HCT116 (cell line): ENCODE measurements at regions not wholly inside any gene's neighbourhood (a gene's known extent, or its start where the extent isn't known, plus 50 kb on each side); places are given as distances from the start of the nearest gene placed in this dataset.

Source experiments
- ATAC-seq: fragments of 200-7000 bp; cut with Tn5 transposase; 2 replicates; pipeline ENCODE4 v1.9.1; 2020; ENCODE audit warnings: mild to moderate bottlenecking, moderate library complexity
- BruUV-seq: library from RNA; stranded (reverse); fragments of 400-500 nt; replicated peaks from 2 replicates; lab custom pipeline; 2021; lab: Mats Ljungman, UMichigan
- CTCF ChIA-PET: fragments of 300-600 bp; sonication (Branson Sonifier 250); formaldehyde crosslinking; loops from one replicate; lab custom pipeline; 2021; ENCODE audit warnings: antibody characterized with exemption; lab: Charles Lee
- POLR2A ChIA-PET: fragments of 300-600, 350-600 bp; sonication (Branson Sonifier 250); formaldehyde crosslinking; loops from one replicate; lab custom pipeline; 2021; ENCODE audit warnings: antibody characterized with exemption; lab: Charles Lee
- RAD21 ChIA-PET, 2 experiments: fragments of 300-600 bp; sonication (Branson Sonifier 250); formaldehyde crosslinking; loops; one replicate each; lab custom pipeline; 2023; ENCODE audit warnings: low total read pairs in 2 of 2; ENCODE audit not compliant: uncharacterized antibody in 2 of 2, unreplicated experiment in 2 of 2, low non-redundant PET in 1 of 2; lab: Charles Lee
- DNase-seq: peaks from one replicate; pipeline ENCODE4 v3.0.0-alpha.2; 2010; ENCODE audit warnings: low read depth, low spot score
- H2AFZ ChIP-seq: fragments of 200-600 bp; shearing (Covaris generic), sonication (generic); 2 replicates; pipeline ENCODE4 v1.6.1; 2017; ENCODE audit warnings: low read depth, mixed run types, mixed read lengths, antibody characterized with exemption, low read length; ENCODE audit not compliant: poor library complexity, severe bottlenecking
- H3K27ac ChIP-seq: 2 replicates; pipeline ENCODE4 v1.5.1; 2012; ENCODE audit warnings: low read depth, low read length
- H3K27me3 ChIP-seq: fragments of 200-600 bp; sonication (generic); 2 replicates; pipeline ENCODE4 v1.6.1; 2016; ENCODE audit warnings: mixed run types, low read length, mixed read lengths; ENCODE audit not compliant: insufficient read depth
- H3K36me3 ChIP-seq, 2 experiments: fragments of 200-500 bp in 1 of 2; fragments of 200-600 bp in 1 of 2; sonication (Bioruptor generic) in 1 of 2; sonication (generic) in 1 of 2; 2 replicates each; pipeline versions ENCODE4 v1.5.1 to v1.6.1; 2014 to 2016; ENCODE audit warnings: low read length in 2 of 2, inconsistent platforms in 1 of 2, mixed read lengths in 1 of 2, mixed run types in 1 of 2; ENCODE audit not compliant: insufficient read depth in 2 of 2, control insufficient read depth in 1 of 2
- H3K4me1 ChIP-seq, 2 experiments: fragments of 200-600 bp in 1 of 2; sonication (generic) in 1 of 2; 2 replicates each; pipeline versions ENCODE4 v1.5.1 to v1.6.1; 2012 to 2017; ENCODE audit warnings: low read length in 2 of 2, inconsistent platforms in 1 of 2, mild to moderate bottlenecking in 1 of 2, mixed read lengths in 1 of 2, mixed run types in 1 of 2, moderate library complexity in 1 of 2; ENCODE audit not compliant: insufficient read depth in 2 of 2, control insufficient read depth in 1 of 2
- H3K4me2 ChIP-seq: fragments of 200-600 bp; sonication (generic); 2 replicates; pipeline ENCODE4 v1.6.1; 2017; ENCODE audit warnings: mixed run types, low read length, mixed read lengths
- H3K4me3 ChIP-seq, 2 experiments: fragments of 200-600 bp in 1 of 2; sonication (generic) in 1 of 2; replicated peaks in 1 of 2; 2 replicates each; pipeline ENCODE4 v1.5.1; 2011 to 2016; ENCODE audit warnings: low read length in 2 of 2, control low read depth in 1 of 2, low read depth in 1 of 2, mild to moderate bottlenecking in 1 of 2, mixed read lengths in 1 of 2, mixed run types in 1 of 2
- H3K79me2 ChIP-seq: fragments of 200-600 bp; sonication (generic); 2 replicates; pipeline ENCODE4 v1.6.1; 2017; ENCODE audit warnings: mild to moderate bottlenecking, mixed run types, low read length, moderate library complexity, mixed read lengths; ENCODE audit not compliant: insufficient read depth
- H3K9ac ChIP-seq: fragments of 200-600 bp; sonication (generic); 2 replicates; pipeline ENCODE4 v1.6.1; 2016; ENCODE audit warnings: low read length, mixed read lengths
- H3K9me2 ChIP-seq: fragments of 200-600 bp; sonication (generic), shearing (Covaris generic); 2 replicates; pipeline ENCODE4 v1.6.1; 2017; ENCODE audit warnings: mixed run types, mild to moderate bottlenecking, moderate library complexity; ENCODE audit not compliant: insufficient read depth
- H3K9me3 ChIP-seq, 2 experiments: fragments of 200-500 bp in 1 of 2; fragments of 200-600 bp in 1 of 2; sonication (Bioruptor generic) in 1 of 2; sonication (generic) in 1 of 2; 2 replicates each; pipeline ENCODE4 v1.6.1; 2014 to 2017; ENCODE audit warnings: low read length in 2 of 2, mixed read lengths in 2 of 2, inconsistent platforms in 1 of 2, low read depth in 1 of 2, mild to moderate bottlenecking in 1 of 2, mixed run types in 1 of 2, moderate library complexity in 1 of 2; ENCODE audit not compliant: control insufficient read depth in 1 of 2, insufficient read depth in 1 of 2
- H4K20me1 ChIP-seq: fragments of 200-600 bp; sonication (generic), shearing (Covaris generic); 2 replicates; pipeline ENCODE4 v1.6.1; 2017; ENCODE audit warnings: mixed run types, mild to moderate bottlenecking, moderate library complexity; ENCODE audit not compliant: insufficient read depth
- EGR1 ChIP-seq: IDR thresholded peaks from 2 replicates; pipeline ENCODE4 v1.6.1; 2012; ENCODE audit warnings: low read depth
- ELF1 ChIP-seq: IDR thresholded peaks from 2 replicates; pipeline ENCODE4 v1.6.1; 2012; ENCODE audit warnings: low read depth, borderline replicate concordance
- EZH2phosphoT487 ChIP-seq: fragments of 200-600 bp; IDR thresholded peaks from 2 replicates; pipeline ENCODE4 v1.6.1; 2018; ENCODE audit warnings: antibody characterized with exemption, borderline replicate concordance
- FOSL1 ChIP-seq: IDR thresholded peaks from 2 replicates; pipeline ENCODE4 v1.6.1; 2012; ENCODE audit warnings: low read depth
- JUND ChIP-seq: IDR thresholded peaks from 2 replicates; pipeline ENCODE4 v1.6.1; 2012
- MAX ChIP-seq: IDR thresholded peaks from 2 replicates; pipeline ENCODE4 v1.6.1; 2012
- REST ChIP-seq: IDR thresholded peaks from 2 replicates; pipeline ENCODE4 v1.6.1; 2012; ENCODE audit warnings: low read depth
- SIN3A ChIP-seq: IDR thresholded peaks from 2 replicates; pipeline ENCODE4 v1.6.1; 2012; ENCODE audit warnings: low read depth
- SP1 ChIP-seq: IDR thresholded peaks from 2 replicates; pipeline ENCODE4 v1.6.1; 2012; ENCODE audit warnings: low read depth
- SRF ChIP-seq: IDR thresholded peaks from 2 replicates; pipeline ENCODE4 v1.6.1; 2012; ENCODE audit warnings: low read depth
- ZBTB33 ChIP-seq: IDR thresholded peaks from 2 replicates; pipeline ENCODE4 v1.6.1; 2011; ENCODE audit warnings: mild to moderate bottlenecking, low read length, moderate library complexity; ENCODE audit not compliant: insufficient replicate concordance; ENCODE audit errors: extremely low read depth
- ZFX ChIP-seq: fragments of 450-650 bp; IDR thresholded peaks from 2 replicates; pipeline ENCODE4 v1.6.1; 2017
- intact Hi-C: fragments of 100-400 bp; cut with micrococcal nuclease; formaldehyde crosslinking; loops from 2 replicates; pipeline ENCODE4 v1.10.0; 2022

- TF ChIP-seq FOSL1 (no peak), SP1 (no peak), MAX (no peak), SRF (no peak), EZH2phosphoT487 (no peak), ZFX (no peak), ZBTB33 (no peak), EGR1 (no peak), REST (no peak), SIN3A (no peak), ELF1 (no peak), JUND (no peak)
- Histone ChIP-seq H3K79me2 (no peaks in the 10 kb centered on the region), H3K9me3 (no peaks in the 10 kb centered on the region), H3K9ac (no peak overlapping the region), H3K27ac (no peak overlapping the region), H3K4me1 (no peaks in the 10 kb centered on the region), H3K9me2 (no peaks in the 10 kb centered on the region), H2AFZ (no peak overlapping the region), H4K20me1 (no peaks in the 10 kb centered on the region), H3K4me2 (no peak overlapping the region), H3K27me3 (no peaks in the 10 kb centered on the region), H3K36me3 (no peaks in the 10 kb centered on the region), H3K4me3 (no peak overlapping the region)
- ChIA-PET POLR2A (no interaction called here), CTCF (no interaction called here), RAD21 (no interaction called here)
- ATAC-seq (no peak), DNase-seq (no peak)
- no TSS peak for BruUV-seq
- intact Hi-C loops: no loop called here
These were observed 387.6 kb downstream of the BRINP2 start for GRCh38 chr1:177558372-177558771.
